Suprapubic skin (tissue), 4 donors: ENCODE measurements at regions not wholly inside any gene's neighbourhood (a gene's known extent, or its start where the extent isn't known, plus 50 kb on each side); places are given as distances from the start of the nearest gene placed in this dataset.

ENCODE experiments used
- CTCF ChIP-seq, 2 donors: fragments of 200-600 bp in 1 of 2; fragments of 450-650 bp in 1 of 2; sonication (generic) in 1 of 2; IDR thresholded peaks; one replicate each; pipeline ENCODE4 v1.5.1; 2016 to 2019; ENCODE audit warnings: antibody characterized with exemption in 2 of 2, mild to moderate bottlenecking in 1 of 2, moderate library complexity in 1 of 2
- POLR2A ChIP-seq, 2 donors: fragments of 450-650 bp; IDR thresholded peaks; one replicate each; pipeline ENCODE4 v1.6.1; 2017; ENCODE audit warnings: antibody characterized with exemption in 2 of 2, mild to moderate bottlenecking in 2 of 2, moderate library complexity in 2 of 2
- POLR2AphosphoS5 ChIP-seq, 3 donors: sonication (generic); formaldehyde crosslinking; IDR thresholded peaks; one replicate each; pipeline ENCODE4 v1.6.1; 2017; ENCODE audit warnings: antibody characterized with exemption in 3 of 3

- TF ChIP-seq CTCF (IDR thresholded peaks at IDR 0.05) (no peak), POLR2A (IDR thresholded peaks at IDR 0.05) (no peak), POLR2AphosphoS5 (IDR thresholded peaks at IDR 0.05) (no peak)
These were observed 668.9 kb upstream of the LCORL start for GRCh38 chr4:18690291-18690955.
